Fibroblast of lung (primary cell): ENCODE measurements at regions not wholly inside any gene's neighbourhood (a gene's known extent, or its start where the extent isn't known, plus 50 kb on each side); places are given as distances from the start of the nearest gene placed in this dataset.

ENCODE experiments used
- DNase-seq, 2 donors: peaks; one replicate each; pipeline versions ENCODE4 v3.0.0 to v3.0.0-alpha.2; 2010; ENCODE audit warnings: low read depth in 2 of 2
- H2AFZ ChIP-seq: 2 replicates; pipeline ENCODE4 v1.5.1; 2012; ENCODE audit warnings: low read length, control low read depth, inconsistent platforms
- H3K27ac ChIP-seq: 2 replicates; pipeline ENCODE4 v1.5.1; 2011; ENCODE audit warnings: low read length, control low read depth; ENCODE audit not compliant: insufficient read depth
- H3K27me3 ChIP-seq: 2 replicates; pipeline ENCODE4 v1.5.1; 2011; ENCODE audit warnings: mild to moderate bottlenecking, low read length; ENCODE audit not compliant: control insufficient read depth, insufficient read depth
- H3K36me3 ChIP-seq: 2 replicates; pipeline ENCODE4 v1.5.1; 2011; ENCODE audit warnings: low read length; ENCODE audit not compliant: control insufficient read depth, insufficient read depth
- H3K4me1 ChIP-seq: 2 replicates; pipeline ENCODE4 v1.5.1; 2011; ENCODE audit warnings: low read length; ENCODE audit not compliant: control insufficient read depth, insufficient read depth; ENCODE audit errors: extremely low read depth
- H3K4me2 ChIP-seq: 2 replicates; pipeline ENCODE4 v1.5.1; 2011; ENCODE audit warnings: low read length, control low read depth; ENCODE audit not compliant: insufficient read depth; ENCODE audit errors: extremely low read depth
- H3K4me3 ChIP-seq, 4 experiments: fragments of 200-600 bp in 1 of 4; sonication (generic) in 1 of 4; replicated peaks in 1 of 4; 2 replicates each; pipeline ENCODE4 v1.5.1; 2011 to 2016; ENCODE audit warnings: low read length in 4 of 4, low read depth in 3 of 4, mild to moderate bottlenecking in 3 of 4, control low read depth in 2 of 4, inconsistent platforms in 1 of 4, mixed read lengths in 1 of 4; ENCODE audit not compliant: insufficient read depth in 1 of 4; ENCODE audit errors: control extremely low read depth in 1 of 4
- H3K79me2 ChIP-seq: 2 replicates; pipeline ENCODE4 v1.5.1; 2012; ENCODE audit warnings: mild to moderate bottlenecking, low read length, inconsistent platforms; ENCODE audit not compliant: control insufficient read depth, insufficient read depth
- H3K9ac ChIP-seq: 2 replicates; pipeline ENCODE4 v1.5.1; 2011; ENCODE audit warnings: mild to moderate bottlenecking, low read length, control low read depth; ENCODE audit not compliant: insufficient read depth
- H3K9me3 ChIP-seq: 2 replicates; pipeline ENCODE4 v1.5.1; 2012; ENCODE audit warnings: low read depth, low read length; ENCODE audit not compliant: control insufficient read depth, insufficient read depth
- H4K20me1 ChIP-seq: 2 replicates; pipeline ENCODE4 v1.5.1; 2011; ENCODE audit warnings: low read length; ENCODE audit not compliant: control insufficient read depth, insufficient read depth; ENCODE audit errors: extremely low read depth
- CTCF ChIP-seq, 2 donors: IDR thresholded peaks in 1 of 2; conservative IDR thresholded peaks in 1 of 2; 1 replicate in 1 of 2; 2 replicates in 1 of 2; pipeline ENCODE4 v1.5.1; 2011 to 2012; ENCODE audit warnings: low read length in 2 of 2, control low read depth in 1 of 2, inconsistent platforms in 1 of 2, low read depth in 1 of 2, mild to moderate bottlenecking in 1 of 2
- EZH2 ChIP-seq: IDR thresholded peaks from 2 replicates; pipeline ENCODE4 v1.5.1; 2012; ENCODE audit warnings: low read length, control low read depth, mild to moderate bottlenecking; ENCODE audit errors: missing control alignments

DNA sequence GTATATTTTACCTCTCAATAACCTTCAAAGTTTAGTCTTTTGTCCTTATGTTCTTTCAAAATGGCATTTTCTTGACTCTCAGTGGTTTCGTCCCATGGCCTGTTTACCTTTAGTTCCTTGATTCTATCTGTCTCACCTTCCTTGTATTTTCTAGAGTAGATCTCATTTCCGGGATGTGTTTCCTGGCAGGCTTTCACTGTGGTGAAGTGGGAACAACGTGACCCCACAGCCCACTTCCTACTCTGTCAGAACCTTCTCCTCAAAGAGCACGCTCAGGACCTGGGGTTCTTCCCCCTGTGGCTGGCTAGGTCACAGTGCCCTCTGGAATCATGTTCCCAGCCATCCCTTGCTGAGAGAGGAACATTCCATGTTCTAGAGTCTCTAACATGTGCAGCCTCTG lies 129.9 kb upstream of the ZNF32 start:
- Histone ChIP-seq H3K4me1 (no peaks in the 10 kb centered on the region), H3K27me3 (no peaks in the 10 kb centered on the region), H3K9ac (no peak overlapping the region), H3K79me2 (no peaks in the 10 kb centered on the region), H3K27ac (no peak overlapping the region), H3K36me3 (no peaks in the 10 kb centered on the region), H4K20me1 (no peaks in the 10 kb centered on the region), H3K4me3 (no peak overlapping the region), H2AFZ (no peak overlapping the region), H3K9me3 (no peaks in the 10 kb centered on the region), H3K4me2 (no peak overlapping the region)
- TF ChIP-seq EZH2 (no peak), CTCF (conservative IDR thresholded peaks at IDR 0.05 in 1 of 2, IDR thresholded peaks at IDR 0.05 in 1 of 2; ENCODE audit: low read depth in 1 of 2, low read length in 2 of 2) (no peak)
- no peak for DNase-seq

DNA sequence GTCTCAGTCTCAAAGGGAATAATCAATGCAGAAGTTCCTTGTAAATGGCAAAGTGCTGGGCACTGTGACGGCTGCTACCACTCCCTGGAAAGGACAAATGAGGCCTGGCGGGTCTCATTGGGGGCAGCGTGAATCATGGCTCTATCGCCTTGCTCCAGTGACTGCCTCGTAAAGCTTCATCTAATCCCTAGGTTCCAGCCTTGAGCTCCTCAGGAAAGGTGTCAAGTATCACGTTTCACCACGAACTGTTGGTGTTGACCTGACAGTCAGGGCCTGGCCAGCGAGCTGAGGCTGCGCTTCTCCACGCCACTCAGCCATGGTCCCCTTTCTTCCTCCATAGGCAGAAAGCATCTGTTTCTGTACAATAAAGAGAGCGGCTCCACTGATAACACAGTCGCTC lies 126.7 kb upstream of the ZNF32 start:
- H2AFZ ChIP-seq, result no peak overlapping the region
- H3K4me3 ChIP-seq, result no peak overlapping the region
- TF ChIP-seq CTCF (conservative IDR thresholded peaks at IDR 0.05 in 1 of 2, IDR thresholded peaks at IDR 0.05 in 1 of 2; ENCODE audit: low read depth in 1 of 2, low read length in 2 of 2) (no peak), EZH2 (no peak)
- H3K4me1 ChIP-seq, result no peaks in the 10 kb centered on the region
- no peak overlapping the region for H3K27ac ChIP-seq
- DNase-seq, result no peak
- H3K79me2 ChIP-seq, result no peaks in the 10 kb centered on the region
- no peaks in the 10 kb centered on the region for H3K27me3 ChIP-seq
- no peak overlapping the region for H3K4me2 ChIP-seq
- no peaks in the 10 kb centered on the region for H3K9me3 ChIP-seq
- H4K20me1 ChIP-seq, result no peaks in the 10 kb centered on the region
- no peak overlapping the region for H3K9ac ChIP-seq
- H3K36me3 ChIP-seq, result no peaks in the 10 kb centered on the region

DNA sequence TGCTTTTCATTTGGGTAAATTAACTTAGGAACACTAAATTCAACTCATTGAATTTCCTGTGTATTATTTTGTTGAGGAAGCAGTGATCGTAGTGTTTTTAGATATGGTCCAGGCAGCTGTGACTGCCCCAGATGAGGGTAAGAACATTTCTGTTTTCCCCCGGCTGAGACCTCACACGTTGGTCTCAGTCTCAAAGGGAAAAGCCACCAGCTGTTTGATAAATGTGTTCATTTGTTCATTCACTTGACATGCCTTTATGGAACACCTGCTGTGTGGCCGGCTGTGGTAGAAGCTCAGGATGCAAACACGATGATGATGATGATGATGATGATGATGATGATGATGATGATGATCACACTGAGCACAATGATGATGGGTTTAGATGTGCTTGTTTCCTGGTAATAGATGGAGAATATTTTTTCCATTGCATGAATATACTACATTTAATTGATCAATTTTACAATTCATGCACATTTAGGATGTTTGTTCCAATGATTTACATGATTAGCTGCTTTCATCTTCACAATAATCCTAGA lies 125.6 kb upstream of the ZNF32 start:
- H3K4me2 ChIP-seq, result no peak overlapping the region
- TF ChIP-seq EZH2 (no peak), CTCF (conservative IDR thresholded peaks at IDR 0.05 in 1 of 2, IDR thresholded peaks at IDR 0.05 in 1 of 2; ENCODE audit: low read depth in 1 of 2, low read length in 2 of 2) (no peak)
- H3K79me2 ChIP-seq, result no peaks in the 10 kb centered on the region
- H3K9me3 ChIP-seq, result no peaks in the 10 kb centered on the region
- H4K20me1 ChIP-seq, result no peaks in the 10 kb centered on the region
- DNase-seq, result no peak
- H3K27ac ChIP-seq, result no peak overlapping the region
- H2AFZ ChIP-seq, result no peak overlapping the region
- H3K9ac ChIP-seq, result no peak overlapping the region
- no peaks in the 10 kb centered on the region for H3K4me1 ChIP-seq
- no peaks in the 10 kb centered on the region for H3K36me3 ChIP-seq
- no peak overlapping the region for H3K4me3 ChIP-seq
- H3K27me3 ChIP-seq, result no peaks in the 10 kb centered on the region
